PC-3 (cell line): ENCODE measurements at regions not wholly inside any gene's neighbourhood (a gene's known extent, or its start where the extent isn't known, plus 50 kb on each side); places are given as distances from the start of the nearest gene placed in this dataset.

Experiments used
- EZH2 ChIP-seq: fragments of 300-600 bp; sonication (generic); IDR thresholded peaks from one replicate; pipeline ENCODE4 v1.6.1; 2017; ENCODE audit warnings: antibody characterized with exemption, mild to moderate bottlenecking, low read length; ENCODE audit not compliant: unreplicated experiment
- EZH2phosphoT487 ChIP-seq: fragments of 300-600 bp; sonication (generic); IDR thresholded peaks from 2 replicates; pipeline ENCODE4 v1.6.1; 2018; ENCODE audit warnings: mild to moderate bottlenecking, antibody characterized with exemption, low read length, borderline replicate concordance
- TF ChIP-seq, protein P1 (sequence below): fragments of 300-600 bp; sonication (generic); conservative IDR thresholded peaks from 2 replicates; pipeline ENCODE4 v1.5.1; 2017; ENCODE audit warnings: antibody characterized with exemption, low read depth, mild to moderate bottlenecking, low read length

DNA sequence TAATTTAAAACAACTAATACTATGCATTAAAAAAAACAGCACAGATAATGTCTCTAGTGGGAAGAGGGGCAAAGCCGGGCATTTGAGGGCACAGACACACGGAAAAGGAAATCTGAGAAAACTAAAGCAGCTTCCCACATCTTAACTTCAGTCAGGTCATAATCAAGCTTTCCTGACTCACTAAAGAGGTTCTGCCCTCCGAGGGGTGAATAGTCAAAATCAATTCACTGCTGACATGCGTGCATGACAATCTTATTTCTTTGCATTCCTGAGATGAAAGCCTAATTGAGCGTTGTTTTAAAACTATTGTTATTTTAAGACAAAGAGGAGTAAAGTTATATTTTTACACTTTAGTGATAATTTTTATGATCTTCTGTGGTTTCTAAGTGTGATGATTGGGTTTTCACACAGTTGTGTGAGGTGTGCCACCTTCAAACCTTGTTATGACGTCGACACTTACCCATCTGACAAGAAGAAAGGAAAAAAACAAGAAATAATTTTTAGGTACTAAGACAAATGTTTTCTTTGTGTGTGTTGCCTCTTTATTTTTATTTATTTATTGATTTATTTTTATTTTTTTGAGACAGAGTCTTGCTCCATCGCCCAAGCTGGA, 90.9 kb downstream of the GATA6 start:
- TF ChIP-seq, protein P1, sequence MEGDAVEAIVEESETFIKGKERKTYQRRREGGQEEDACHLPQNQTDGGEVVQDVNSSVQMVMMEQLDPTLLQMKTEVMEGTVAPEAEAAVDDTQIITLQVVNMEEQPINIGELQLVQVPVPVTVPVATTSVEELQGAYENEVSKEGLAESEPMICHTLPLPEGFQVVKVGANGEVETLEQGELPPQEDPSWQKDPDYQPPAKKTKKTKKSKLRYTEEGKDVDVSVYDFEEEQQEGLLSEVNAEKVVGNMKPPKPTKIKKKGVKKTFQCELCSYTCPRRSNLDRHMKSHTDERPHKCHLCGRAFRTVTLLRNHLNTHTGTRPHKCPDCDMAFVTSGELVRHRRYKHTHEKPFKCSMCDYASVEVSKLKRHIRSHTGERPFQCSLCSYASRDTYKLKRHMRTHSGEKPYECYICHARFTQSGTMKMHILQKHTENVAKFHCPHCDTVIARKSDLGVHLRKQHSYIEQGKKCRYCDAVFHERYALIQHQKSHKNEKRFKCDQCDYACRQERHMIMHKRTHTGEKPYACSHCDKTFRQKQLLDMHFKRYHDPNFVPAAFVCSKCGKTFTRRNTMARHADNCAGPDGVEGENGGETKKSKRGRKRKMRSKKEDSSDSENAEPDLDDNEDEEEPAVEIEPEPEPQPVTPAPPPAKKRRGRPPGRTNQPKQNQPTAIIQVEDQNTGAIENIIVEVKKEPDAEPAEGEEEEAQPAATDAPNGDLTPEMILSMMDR, result no peak
- no peak for TF ChIP-seq EZH2
- TF ChIP-seq EZH2phosphoT487, result no peak
